ENCODE measurements at regions not wholly inside any gene's neighbourhood (a gene's known extent, or its start where the extent isn't known, plus 50 kb on each side); places are given as distances from the start of the nearest gene placed in this dataset.

GRCh38 chr5:135161221-135161620 is 127.2 kb upstream of the PITX1 start:
- H3T11ph ChIP-seq (ENCODE audit: low read length), result no peak overlapping the region
- 0 out of 2 replicates have a peak, but pooled peaks cover 2% of the 10 kb centered on the region for H3K27me3 ChIP-seq (ENCODE audit: insufficient read depth, low read length)
- H2AK5ac ChIP-seq (ENCODE audit: insufficient read length, low read length), result no peak overlapping the region
- no peak overlapping the region for H3K9ac ChIP-seq (ENCODE audit: extremely low read depth, insufficient read length, low read length)
- no peaks in the 10 kb centered on the region for H3K79me1 ChIP-seq (ENCODE audit: insufficient read depth, low read depth, low read length, poor library complexity, severe bottlenecking)
- no peak overlapping the region for H3K4ac ChIP-seq (ENCODE audit: low read depth, low read length)
- no peak overlapping the region for H3K27ac ChIP-seq (ENCODE audit: insufficient read length, low read depth, low read length)
- no peak overlapping the region for H4K8ac ChIP-seq (replicated peaks; ENCODE audit: insufficient read length, low read depth, low read length)
- H3K9me3 Mint-ChIP-seq, result no peaks in the 10 kb centered on the region; a peak in 1 of 5 replicates
- H3K23ac ChIP-seq (ENCODE audit: insufficient read length, low read depth, low read length), result no peak overlapping the region
- no peak overlapping the region for H2BK5ac ChIP-seq (ENCODE audit: insufficient read length, low read length)
- H3K4me3 Mint-ChIP-seq, result no peak overlapping the region
- no peak overlapping the region for H4K91ac ChIP-seq (ENCODE audit: insufficient read length, low read depth, low read length)
- H3K4me2 ChIP-seq (ENCODE audit: insufficient read depth, insufficient read length, low read length), result no peak overlapping the region
- H3K79me2 ChIP-seq (ENCODE audit: insufficient read depth, low read length), result no peaks in the 10 kb centered on the region
- H3K27me3 Mint-ChIP-seq (ENCODE audit: low read depth), result peaks cover 72% of the 10 kb centered on the region
- H3K4me1 ChIP-seq (ENCODE audit: insufficient read depth, low read length), result no peaks in the 10 kb centered on the region
- no peak overlapping the region for H3K56ac ChIP-seq (ENCODE audit: insufficient read length, low read depth, low read length)
- H2BK12ac ChIP-seq (ENCODE audit: insufficient read length, low read depth, low read length), result no peak overlapping the region
- H2BK120ac ChIP-seq (ENCODE audit: low read depth, low read length, poor library complexity, severe bottlenecking), result no peak overlapping the region
- TF ChIP-seq CTCF (conservative IDR thresholded peaks at IDR 0.05), result no peak
- no peak overlapping the region for H3K18ac ChIP-seq (ENCODE audit: insufficient read length, low read depth, low read length)
- no peak overlapping the region for H2BK20ac ChIP-seq (ENCODE audit: low read depth, low read length, poor library complexity, severe bottlenecking)
- H4K20me1 ChIP-seq (ENCODE audit: control insufficient read depth, insufficient read depth, insufficient read length), result no peaks in the 10 kb centered on the region
- no peak overlapping the region for H2AFZ ChIP-seq (ENCODE audit: low read length)
- no peaks in the 10 kb centered on the region for H3K23me2 ChIP-seq (ENCODE audit: insufficient read length, low read depth, low read length, poor library complexity, severe bottlenecking)
- no peak overlapping the region for H4K5ac ChIP-seq (ENCODE audit: insufficient read length, low read depth, low read length)
- DNase-seq, result no peak
- WGBS (ENCODE audit: extremely low coverage, insufficient read length, low lambda C conversion rate), result no CpG with 5 or more reads among the region's 1 CpG
- no peaks in the 10 kb centered on the region; a peak in 1 of 7 replicates for H3K36me3 Mint-ChIP-seq (ENCODE audit: insufficient read depth in 1 of 3, low read depth in 3 of 3)
- H2BK15ac ChIP-seq (ENCODE audit: low read depth, low read length), result no peak overlapping the region
- no peaks in the 10 kb centered on the region for H3K4me1 Mint-ChIP-seq
- no peak overlapping the region for H3K14ac ChIP-seq (ENCODE audit: insufficient read depth, low read length)
- H3K27ac Mint-ChIP-seq, result no peak overlapping the region
- H3K9me3 ChIP-seq (ENCODE audit: control insufficient read depth, low read depth, low read length), result no peaks in the 10 kb centered on the region
